ENCODE measurements at regions not wholly inside any gene's neighbourhood (a gene's known extent, or its start where the extent isn't known, plus 50 kb on each side); places are given as distances from the start of the nearest gene placed in this dataset.

DNA sequence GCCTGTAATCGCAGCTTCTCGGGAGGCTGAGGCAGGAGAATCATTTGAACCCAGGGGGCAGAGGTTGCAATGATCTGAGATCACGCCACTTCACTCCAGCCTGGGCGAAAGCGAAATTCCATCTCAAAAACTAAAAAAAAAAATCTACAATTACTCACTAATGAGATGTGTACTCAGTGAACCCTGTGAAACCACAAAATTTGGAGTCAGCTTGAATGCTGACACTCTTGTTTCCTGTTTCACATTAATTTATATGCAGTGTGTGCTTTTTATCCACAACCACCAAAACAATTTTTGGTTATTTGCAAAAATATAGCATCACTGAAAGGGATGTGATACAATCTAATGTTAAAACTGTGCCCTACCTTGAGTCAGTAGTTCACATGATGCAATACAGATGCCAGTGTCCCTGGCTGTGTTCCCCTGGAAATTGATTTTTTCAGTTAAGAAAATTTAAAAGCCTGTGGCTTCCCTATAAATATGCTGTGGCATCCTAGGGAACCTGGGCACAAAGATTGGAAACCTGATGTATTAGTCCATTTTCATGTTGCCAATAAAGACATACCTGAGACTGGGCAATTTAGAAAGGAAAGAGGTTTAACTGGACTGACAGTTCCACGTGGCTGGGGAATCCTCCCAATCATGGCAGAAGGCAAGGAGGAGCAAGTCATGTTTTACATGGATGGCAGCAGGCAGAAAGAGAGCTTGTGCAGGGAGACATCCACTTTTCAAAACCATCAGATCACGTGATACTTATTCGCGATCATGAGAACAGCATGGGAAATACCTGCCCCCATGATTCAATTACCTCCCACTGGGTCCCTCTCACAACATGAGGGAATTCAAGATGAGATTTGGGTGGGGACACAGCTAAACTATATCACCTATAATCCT is 337.5 kb upstream of the NT5C1B start:
- TF ChIP-seq EZH2phosphoT487 (IDR thresholded peaks at IDR 0.05; ENCODE audit: borderline replicate concordance), result no peak
- no peaks in the 10 kb centered on the region for H3K9me2 ChIP-seq (replicated peaks; ENCODE audit: low read depth, low read length)
- no peaks in the 10 kb centered on the region for H3K27me3 ChIP-seq (ENCODE audit: insufficient read depth, low read length, poor library complexity, severe bottlenecking)
- no peak overlapping the region for H3K9ac ChIP-seq (ENCODE audit: low read depth, low read length, poor library complexity, severe bottlenecking)
- no peaks in the 10 kb centered on the region for H3K9me3 ChIP-seq (ENCODE audit: insufficient read depth, low read depth, low read length)
- H3K4me1 ChIP-seq (ENCODE audit: insufficient read depth, low read length, poor library complexity, severe bottlenecking), result no peaks in the 10 kb centered on the region
- H3K79me2 ChIP-seq (ENCODE audit: insufficient read depth, low read length), result no peaks in the 10 kb centered on the region
- no peak overlapping the region for H3K4me3 ChIP-seq (ENCODE audit: low read length, poor library complexity, severe bottlenecking)
- no peak overlapping the region for H2AFZ ChIP-seq (ENCODE audit: low read length)
- no peak overlapping the region for H3K4me2 ChIP-seq (ENCODE audit: low read depth, low read length, poor library complexity, severe bottlenecking)
- H3F3A ChIP-seq (ENCODE audit: low read depth), result no peaks in the 10 kb centered on the region
- no peaks in the 10 kb centered on the region for H3K36me3 ChIP-seq (ENCODE audit: insufficient read depth, low read length)
- H4K20me1 ChIP-seq (ENCODE audit: insufficient read depth, low read length, poor library complexity, severe bottlenecking), result no peaks in the 10 kb centered on the region

DNA sequence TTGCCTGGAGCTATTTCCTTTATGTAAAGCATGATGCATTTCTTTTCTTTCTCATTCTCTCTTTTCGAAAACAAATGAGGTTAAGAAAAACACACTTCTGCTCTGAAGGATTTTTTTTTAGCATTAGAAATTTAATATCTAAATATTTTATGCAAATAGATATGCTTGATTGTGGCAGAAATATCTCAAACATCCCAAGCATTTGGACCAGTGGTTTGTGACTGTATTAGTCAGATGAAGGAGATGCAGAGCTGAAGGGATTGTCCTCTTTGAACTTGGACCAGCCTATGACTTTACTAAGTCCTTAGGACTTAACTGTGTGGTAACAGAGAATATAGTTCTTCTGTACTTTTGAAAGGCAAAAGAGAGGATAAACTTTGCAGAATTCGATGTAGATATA is 335.9 kb upstream of the NT5C1B start:
- H3K36me3 ChIP-seq (ENCODE audit: insufficient read depth, low read length), result no peaks in the 10 kb centered on the region
- H3K9me3 ChIP-seq (ENCODE audit: insufficient read depth, low read depth, low read length), result no peaks in the 10 kb centered on the region
- H2AFZ ChIP-seq (ENCODE audit: low read length), result no peak overlapping the region
- no peaks in the 10 kb centered on the region for H4K20me1 ChIP-seq (ENCODE audit: insufficient read depth, low read length, poor library complexity, severe bottlenecking)
- no peaks in the 10 kb centered on the region for H3K27me3 ChIP-seq (ENCODE audit: insufficient read depth, low read length, poor library complexity, severe bottlenecking)
- H3K4me1 ChIP-seq (ENCODE audit: insufficient read depth, low read length, poor library complexity, severe bottlenecking), result no peaks in the 10 kb centered on the region
- H3K4me2 ChIP-seq (ENCODE audit: low read depth, low read length, poor library complexity, severe bottlenecking), result no peak overlapping the region
- TF ChIP-seq EZH2phosphoT487 (IDR thresholded peaks at IDR 0.05; ENCODE audit: borderline replicate concordance), result no peak
- TF ChIP-seq CTCF (conservative IDR thresholded peaks at IDR 0.05; ENCODE audit: low read length), result no peak
- H3K79me2 ChIP-seq (ENCODE audit: insufficient read depth, low read length), result no peaks in the 10 kb centered on the region
- no peaks in the 10 kb centered on the region for H3F3A ChIP-seq (ENCODE audit: low read depth)
- no peaks in the 10 kb centered on the region for H3K9me2 ChIP-seq (replicated peaks; ENCODE audit: low read depth, low read length)
- no peak overlapping the region for H3K4me3 ChIP-seq (ENCODE audit: low read length, poor library complexity, severe bottlenecking)
- H3K9ac ChIP-seq (ENCODE audit: low read depth, low read length, poor library complexity, severe bottlenecking), result no peak overlapping the region

DNA sequence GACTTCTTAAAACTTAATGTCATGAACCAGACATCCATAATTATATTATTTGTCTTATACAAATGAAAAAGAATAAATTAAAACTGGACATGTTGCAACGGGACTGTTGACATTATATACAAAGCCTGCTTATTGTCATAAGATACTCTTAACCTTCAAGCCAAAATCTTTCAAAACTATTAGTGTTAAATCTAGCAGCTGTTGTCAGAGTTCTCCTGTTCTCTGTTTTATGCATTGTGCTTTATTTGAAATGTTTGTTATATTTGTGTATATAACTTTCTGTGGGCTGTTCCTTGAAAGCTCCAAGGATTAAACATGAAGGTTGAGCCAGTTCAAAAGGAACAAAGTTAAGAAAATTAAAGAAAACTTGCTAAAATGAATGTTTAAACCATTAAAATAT is 335.5 kb upstream of the NT5C1B start:
- Histone ChIP-seq H3F3A (ENCODE audit: low read depth) (no peaks in the 10 kb centered on the region), H3K9me2 (replicated peaks; ENCODE audit: low read depth, low read length) (no peaks in the 10 kb centered on the region), H3K27me3 (ENCODE audit: insufficient read depth, low read length, poor library complexity, severe bottlenecking) (no peaks in the 10 kb centered on the region)

More for the DNA sequence above, 335.5 kb upstream of the NT5C1B start:
- Histone ChIP-seq H3K36me3 (ENCODE audit: insufficient read depth, low read length) (no peaks in the 10 kb centered on the region), H3K4me2 (ENCODE audit: low read depth, low read length, poor library complexity, severe bottlenecking) (no peak overlapping the region), H3K9me3 (ENCODE audit: insufficient read depth, low read depth, low read length) (no peaks in the 10 kb centered on the region), H3K4me1 (ENCODE audit: insufficient read depth, low read length, poor library complexity, severe bottlenecking) (no peaks in the 10 kb centered on the region), H3K9ac (ENCODE audit: low read depth, low read length, poor library complexity, severe bottlenecking) (no peak overlapping the region), H3K79me2 (ENCODE audit: insufficient read depth, low read length) (no peaks in the 10 kb centered on the region), H2AFZ (ENCODE audit: low read length) (no peak overlapping the region), H3K4me3 (ENCODE audit: low read length, poor library complexity, severe bottlenecking) (no peak overlapping the region), H4K20me1 (ENCODE audit: insufficient read depth, low read length, poor library complexity, severe bottlenecking) (no peaks in the 10 kb centered on the region)
- TF ChIP-seq CTCF (conservative IDR thresholded peaks at IDR 0.05; ENCODE audit: low read length) (no peak), EZH2phosphoT487 (IDR thresholded peaks at IDR 0.05; ENCODE audit: borderline replicate concordance) (no peak)

All from Loucy (cell line).